AG04449 (cell line): ENCODE measurements at regions not wholly inside any gene's neighbourhood (a gene's known extent, or its start where the extent isn't known, plus 50 kb on each side); places are given as distances from the start of the nearest gene placed in this dataset.
"Not testable (repeated sequence)": the region's sequence is repeated elsewhere in the genome, so short reads cannot be mapped to it uniquely, and the experiment has no call there.

Experiments used
- CTCF ChIA-PET: fragments of 350-600 bp; formaldehyde crosslinking; extraction: SDS; loops from one replicate; lab custom pipeline; 2021; ENCODE audit warnings: antibody characterized with exemption; lab: Yijun Ruan, JAX
- POLR2A ChIA-PET: fragments of 400-600, 350-600 bp; formaldehyde crosslinking; extraction: SDS; loops from one replicate; lab custom pipeline; 2020; ENCODE audit warnings: antibody characterized with exemption, inconsistent platforms; lab: Yijun Ruan, JAX
- DNase-seq: peaks from one replicate; pipeline ENCODE4 v3.0.0-alpha.2; 2010; ENCODE audit warnings: low read depth, low spot score
- H3K4me3 ChIP-seq: 2 replicates; pipeline ENCODE4 v1.5.1; 2011; ENCODE audit warnings: low read depth, mild to moderate bottlenecking, control low read depth, low read length
- CTCF ChIP-seq: IDR thresholded peaks from one replicate; pipeline ENCODE4 v1.5.1; 2011; ENCODE audit warnings: mild to moderate bottlenecking, moderate library complexity, low read length, control low read depth, inconsistent platforms; ENCODE audit not compliant: insufficient read depth; ENCODE audit errors: missing control alignments

GRCh38 chr1:805310-805709 lies 118.4 kb upstream of the SAMD11 start:
- CTCF ChIA-PET, DNase-seq, H3K4me3 ChIP-seq, POLR2A ChIA-PET: not testable (repeated sequence)

- CTCF ChIA-PET, DNase-seq, POLR2A ChIA-PET, H3K4me3 ChIP-seq: not testable (repeated sequence)
Observed at GRCh38 chr1:807066-807465, 116.7 kb upstream of the SAMD11 start.

GRCh38 chr1:807699-808390 lies 115.9 kb upstream of the SAMD11 start:
- POLR2A ChIA-PET, H3K4me3 ChIP-seq, DNase-seq, CTCF ChIA-PET: not testable (repeated sequence)

- H3K4me3 ChIP-seq, DNase-seq, POLR2A ChIA-PET, CTCF ChIA-PET: not testable (repeated sequence)
Observed at GRCh38 chr1:810949-811348, 112.8 kb upstream of the SAMD11 start.

GRCh38 chr1:812535-813127 lies 111.1 kb upstream of the SAMD11 start:
- POLR2A ChIA-PET, DNase-seq, CTCF ChIA-PET, H3K4me3 ChIP-seq: not testable (repeated sequence)

GRCh38 chr1:814543-814942 lies 109.2 kb upstream of the SAMD11 start:
- CTCF ChIA-PET, H3K4me3 ChIP-seq, DNase-seq, POLR2A ChIA-PET: not testable (repeated sequence)

GRCh38 chr1:815147-815922 lies 108.4 kb upstream of the SAMD11 start:
- POLR2A ChIA-PET, CTCF ChIA-PET, H3K4me3 ChIP-seq, DNase-seq: not testable (repeated sequence)

- DNase-seq, POLR2A ChIA-PET, H3K4me3 ChIP-seq, CTCF ChIA-PET: not testable (repeated sequence)
Observed at GRCh38 chr1:817071-817599, 106.6 kb upstream of the SAMD11 start.

GRCh38 chr1:817658-818617 lies 105.8 kb upstream of the SAMD11 start:
- CTCF ChIA-PET, DNase-seq, POLR2A ChIA-PET, H3K4me3 ChIP-seq: not testable (repeated sequence)

GRCh38 chr1:818618-819291 lies 105.0 kb upstream of the SAMD11 start:
- no peak for TF ChIP-seq CTCF
- POLR2A ChIA-PET: no interaction called here
- H3K4me3 ChIP-seq: no peak overlapping the region
- CTCF ChIA-PET: no interaction called here
- DNase-seq: no peak
